T47D (cell line): ENCODE measurements at regions not wholly inside any gene's neighbourhood (a gene's known extent, or its start where the extent isn't known, plus 50 kb on each side); places are given as distances from the start of the nearest gene placed in this dataset.

ENCODE experiments used
- DNase-seq, 2 experiments: peaks; one replicate each; pipeline versions ENCODE4 v3.0.0 to v3.0.0-alpha.2; 2011 to 2012; ENCODE audit warnings: low read depth in 1 of 2, low spot score in 1 of 2
- JUND ChIP-seq: IDR thresholded peaks from 2 replicates; pipeline ENCODE4 v1.6.1; 2012; ENCODE audit warnings: low read depth
- in situ Hi-C: cut with HindIII; loops from 2 replicates; pipeline ENCODE4 v1.10.0; 2016; ENCODE audit warnings: low sequenced_read_pairs, low pct_unique_long_range_greater_than_20kb

- no peak for DNase-seq
- no peak for TF ChIP-seq JUND
- in situ Hi-C loops = no loop called here
These were observed 216.9 kb upstream of the FSHR start for GRCh38 chr2:49371128-49371701.

GRCh38 chr2:49369650-49370049 lies 215.3 kb upstream of the FSHR start:
- no peak for TF ChIP-seq JUND
- in situ Hi-C loops = no loop called here
- DNase-seq = no peak

- no peak for TF ChIP-seq JUND
- DNase-seq = no peak
- in situ Hi-C loops = no loop called here
These were observed 214.8 kb upstream of the FSHR start for GRCh38 chr2:49369101-49369500.

GRCh38 chr2:49367003-49367402 lies 212.7 kb upstream of the FSHR start:
- TF ChIP-seq JUND = no peak
- DNase-seq = no peak
- in situ Hi-C loops = no loop called here

GRCh38 chr2:49360407-49360767 lies 206.1 kb upstream of the FSHR start:
- no peak for DNase-seq
- no peak for TF ChIP-seq JUND
- in situ Hi-C loops = no loop called here

- no peak for TF ChIP-seq JUND
- no peak for DNase-seq
- in situ Hi-C loops = no loop called here
These were observed 205.5 kb upstream of the FSHR start for GRCh38 chr2:49359721-49360406.

- in situ Hi-C loops = no loop called here
- DNase-seq = no peak
- TF ChIP-seq JUND = no peak
These were observed 201.3 kb upstream of the FSHR start for GRCh38 chr2:49355611-49356010.

- DNase-seq = no peak
- in situ Hi-C loops = no loop called here
- no peak for TF ChIP-seq JUND
These were observed 197.2 kb upstream of the FSHR start for GRCh38 chr2:49351560-49351959.

- DNase-seq = no peak
- TF ChIP-seq JUND = no peak
- in situ Hi-C loops = no loop called here
These were observed 189.3 kb upstream of the FSHR start for GRCh38 chr2:49343638-49344037.

- TF ChIP-seq JUND = no peak
- no peak for DNase-seq
- in situ Hi-C loops = no loop called here
These were observed 187.8 kb upstream of the FSHR start for GRCh38 chr2:49342156-49342555.

GRCh38 chr2:49335546-49335945 lies 181.2 kb upstream of the FSHR start:
- no peak for TF ChIP-seq JUND

GRCh38 chr2:49332415-49332814 lies 178.1 kb upstream of the FSHR start:
- in situ Hi-C loops = no loop called here
- DNase-seq = no peak
- no peak for TF ChIP-seq JUND

More at GRCh38 chr2:49335546-49335945, 181.2 kb upstream of the FSHR start:
- in situ Hi-C loops = no loop called here
- DNase-seq = no peak

- no peak for DNase-seq
- in situ Hi-C loops = no loop called here
- TF ChIP-seq JUND = no peak
These were observed 164.2 kb upstream of the FSHR start for GRCh38 chr2:49318531-49318930.

- no peak for DNase-seq
- in situ Hi-C loops = no loop called here
- no peak for TF ChIP-seq JUND
These were observed 155.1 kb upstream of the FSHR start for GRCh38 chr2:49309461-49309860.
